ENCODE measurements at regions not wholly inside any gene's neighbourhood (a gene's known extent, or its start where the extent isn't known, plus 50 kb on each side); places are given as distances from the start of the nearest gene placed in this dataset.

DNA sequence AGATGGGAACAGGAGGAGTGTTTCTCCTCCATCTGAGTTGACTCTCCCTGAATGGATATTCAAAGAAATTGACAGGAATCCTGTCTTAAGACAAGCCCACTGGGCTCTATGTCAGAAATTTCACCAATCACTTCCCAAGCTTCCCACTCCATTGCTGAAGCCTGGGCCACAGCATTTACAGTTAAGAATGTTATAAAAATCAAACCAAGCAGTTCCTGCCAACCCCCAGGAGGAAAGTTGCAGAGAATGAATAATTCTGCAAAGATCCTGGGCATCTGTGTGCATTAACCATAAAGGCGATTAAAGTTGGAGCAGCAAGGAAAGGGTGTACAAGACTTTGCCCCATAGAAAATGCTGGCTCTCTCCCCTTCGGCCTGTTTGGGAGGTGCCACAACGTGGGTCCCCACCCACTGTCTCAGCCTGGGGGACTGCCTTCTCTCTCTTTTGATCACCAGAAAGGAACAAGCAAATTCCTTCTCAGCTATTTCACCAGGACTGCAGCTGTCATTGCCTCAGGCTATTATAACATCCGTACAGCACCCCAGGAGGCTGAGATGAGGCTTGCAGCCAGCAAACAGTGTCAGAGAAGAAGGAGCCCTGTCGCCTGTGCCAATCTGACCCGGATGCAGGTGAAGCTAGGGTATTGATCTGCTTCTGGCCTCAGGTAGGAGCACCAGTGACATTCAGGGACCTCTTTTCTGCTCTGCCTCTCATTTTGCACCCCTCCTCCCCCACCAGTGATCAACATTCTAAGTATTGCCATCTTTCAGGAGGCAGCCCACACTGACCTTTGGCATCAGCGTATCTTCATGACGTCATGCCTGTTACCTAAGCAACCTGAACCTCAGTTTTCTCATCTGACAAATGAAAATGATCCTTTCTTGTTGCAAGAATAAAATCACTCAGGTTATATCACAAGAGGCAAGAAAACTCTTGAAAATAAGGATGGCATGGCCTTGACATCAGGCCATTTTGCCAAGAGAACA, 219.0 kb downstream of the SH3BP4 start:
- Mint-ChIP-seq H3K27ac (no peak overlapping the region), H3K36me3 (no peaks in the 10 kb centered on the region), H3K9me3 (ENCODE audit: low read depth) (no peaks in the 10 kb centered on the region), H3K27me3 (peaks cover 6% of the 10 kb centered on the region), H3K4me3 (no peak overlapping the region), H3K4me1 (ENCODE audit: low read depth) (no peaks in the 10 kb centered on the region)

DNA sequence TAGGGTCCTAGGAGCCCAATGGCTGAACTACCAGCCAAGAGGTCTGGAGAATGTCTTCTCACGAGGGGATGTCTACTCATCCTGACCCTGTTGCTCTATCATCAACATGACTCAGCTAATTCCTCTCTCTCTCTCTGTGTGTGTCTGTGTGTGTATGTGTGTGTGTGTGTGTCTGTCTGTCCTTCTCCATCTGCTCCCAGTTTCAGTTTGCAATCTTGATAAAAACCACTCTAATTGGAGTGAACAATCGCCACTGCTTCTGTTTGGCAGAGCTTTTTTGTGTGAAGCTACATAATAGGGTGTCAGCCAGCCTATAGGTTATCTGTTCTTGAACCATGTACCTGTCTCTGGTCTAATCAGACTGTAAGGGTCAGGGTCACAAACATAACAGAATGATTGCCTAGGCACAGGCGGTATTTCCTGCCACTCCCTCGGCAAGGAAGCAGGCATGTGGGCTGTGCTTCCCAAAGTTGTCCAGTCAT, 219.8 kb downstream of the SH3BP4 start:
- Mint-ChIP-seq H3K4me3 (no peak overlapping the region), H3K9me3 (ENCODE audit: low read depth) (no peaks in the 10 kb centered on the region), H3K36me3 (no peaks in the 10 kb centered on the region), H3K27me3 (peaks cover 6% of the 10 kb centered on the region), H3K4me1 (ENCODE audit: low read depth) (no peaks in the 10 kb centered on the region), H3K27ac (no peak overlapping the region)

DNA sequence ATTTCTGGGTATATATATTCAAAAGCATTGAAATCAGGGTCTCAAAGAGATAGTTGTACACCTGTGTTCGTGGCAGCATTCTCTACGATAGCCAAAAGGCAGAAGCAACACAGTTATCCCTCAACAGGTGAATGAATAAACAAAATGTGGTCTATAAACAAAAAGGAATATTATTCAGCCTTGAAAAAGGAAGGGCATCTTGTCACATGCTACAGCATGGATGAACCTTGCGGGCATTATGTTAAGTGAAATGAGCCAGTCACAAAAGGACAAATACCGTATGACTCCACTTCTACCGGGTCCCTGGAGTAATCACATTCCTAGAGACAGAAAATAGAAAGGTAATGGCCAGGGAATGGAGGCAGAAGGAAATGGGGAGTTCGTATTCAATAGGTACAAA, 228.8 kb downstream of the SH3BP4 start:
- Mint-ChIP-seq H3K4me1 (ENCODE audit: low read depth) (no peaks in the 10 kb centered on the region), H3K27ac (no peak overlapping the region), H3K9me3 (ENCODE audit: low read depth) (no peaks in the 10 kb centered on the region), H3K4me3 (no peak overlapping the region), H3K36me3 (no peaks in the 10 kb centered on the region), H3K27me3 (peaks cover 3% of the 10 kb centered on the region)

DNA sequence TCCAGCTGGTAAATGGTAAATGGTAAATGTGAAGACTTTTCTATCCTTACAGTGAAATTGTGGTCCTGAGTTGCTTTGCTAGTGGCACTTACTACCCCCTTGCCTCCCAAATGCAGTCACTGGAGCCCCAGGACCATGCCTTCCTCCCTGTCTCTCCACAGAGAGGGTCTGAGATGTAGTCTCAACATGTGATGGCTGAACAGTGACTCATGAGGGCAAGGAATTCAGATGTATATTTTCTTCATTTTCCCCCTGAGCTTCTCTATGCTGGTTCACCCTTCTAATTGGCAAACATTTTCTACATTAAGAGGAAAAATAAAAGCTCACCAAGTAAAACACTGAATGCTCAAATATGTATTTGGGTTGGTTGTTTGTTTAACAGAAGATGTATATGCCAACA, 232.0 kb downstream of the SH3BP4 start:
- H3K4me1 Mint-ChIP-seq (ENCODE audit: low read depth): no peaks in the 10 kb centered on the region
- H3K36me3 Mint-ChIP-seq: no peaks in the 10 kb centered on the region
- H3K4me3 Mint-ChIP-seq: no peak overlapping the region
- no peak overlapping the region for H3K27ac Mint-ChIP-seq
- peaks cover 3% of the 10 kb centered on the region for H3K27me3 Mint-ChIP-seq
- no peaks in the 10 kb centered on the region for H3K9me3 Mint-ChIP-seq (ENCODE audit: low read depth)

DNA sequence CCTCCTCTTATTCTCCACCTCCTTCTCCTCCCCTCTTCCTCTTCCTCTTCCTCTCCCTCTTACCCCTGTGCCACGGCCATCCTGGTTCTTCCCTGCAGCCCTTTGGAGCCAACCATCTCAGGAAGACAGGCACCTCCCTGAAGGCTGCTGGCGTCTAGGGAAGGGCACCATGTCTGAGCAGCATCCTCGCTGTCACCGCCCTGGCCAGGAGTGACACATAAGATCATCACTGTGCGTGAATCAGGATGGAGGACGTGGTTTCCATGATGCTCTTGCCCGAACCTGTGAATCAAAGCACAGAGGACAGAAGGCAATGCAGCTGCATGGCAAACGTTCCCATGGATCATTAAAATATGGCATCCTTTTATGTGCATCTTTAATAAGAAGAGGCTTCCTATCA, 236.0 kb downstream of the SH3BP4 start:
- Mint-ChIP-seq H3K27me3 (peaks cover 6% of the 10 kb centered on the region), H3K9me3 (ENCODE audit: low read depth) (no peaks in the 10 kb centered on the region), H3K4me1 (ENCODE audit: low read depth) (no peaks in the 10 kb centered on the region), H3K36me3 (no peaks in the 10 kb centered on the region), H3K27ac (no peak overlapping the region), H3K4me3 (no peak overlapping the region)

DNA sequence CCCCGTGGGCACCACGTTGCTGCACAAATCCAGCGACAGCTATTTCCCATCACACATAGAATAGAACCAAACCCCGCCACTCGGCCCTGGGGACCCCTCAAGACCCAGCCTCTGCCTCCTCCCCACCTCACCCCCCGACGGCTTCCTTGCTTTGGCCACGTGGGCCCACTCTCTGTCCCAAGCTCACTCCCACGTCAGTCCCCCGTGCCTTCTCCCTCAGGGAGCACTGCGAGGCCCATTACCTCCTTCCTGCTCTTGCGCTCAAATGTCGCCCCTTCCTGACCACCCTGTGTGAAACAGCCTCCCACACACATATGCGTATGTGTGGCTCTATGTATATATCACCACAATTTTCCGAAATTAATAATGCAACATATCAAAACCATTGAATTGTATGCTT, 239.7 kb downstream of the SH3BP4 start:
- no peaks in the 10 kb centered on the region for H3K9me3 Mint-ChIP-seq (ENCODE audit: low read depth)
- no peak overlapping the region for H3K4me3 Mint-ChIP-seq
- no peak overlapping the region for H3K27ac Mint-ChIP-seq
- peaks cover 18% of the 10 kb centered on the region for H3K27me3 Mint-ChIP-seq
- no peaks in the 10 kb centered on the region for H3K36me3 Mint-ChIP-seq
- H3K4me1 Mint-ChIP-seq (ENCODE audit: low read depth): no peaks in the 10 kb centered on the region

DNA sequence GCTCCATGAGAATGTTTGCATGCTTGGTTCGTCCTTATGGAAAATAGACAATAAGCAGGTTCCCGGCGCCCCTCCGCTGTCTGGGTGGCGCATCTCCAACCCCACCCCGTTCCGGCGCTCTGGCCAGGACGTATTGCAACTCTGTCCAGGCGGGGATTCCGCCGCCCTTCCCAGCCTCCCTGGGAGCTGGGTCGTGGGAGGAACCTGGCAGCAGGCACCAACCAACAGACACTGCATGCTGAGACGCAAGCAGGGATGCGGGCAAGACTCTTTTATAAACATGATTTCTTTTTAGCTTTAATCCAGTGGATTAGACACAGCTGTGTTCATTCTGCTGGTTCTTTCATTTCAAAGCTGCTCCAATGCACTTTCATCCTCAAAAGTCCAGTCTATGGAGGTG, 240.2 kb downstream of the SH3BP4 start:
- Mint-ChIP-seq H3K9me3 (ENCODE audit: low read depth) (no peaks in the 10 kb centered on the region), H3K36me3 (no peaks in the 10 kb centered on the region), H3K27me3 (peaks cover 18% of the 10 kb centered on the region)

DNA sequence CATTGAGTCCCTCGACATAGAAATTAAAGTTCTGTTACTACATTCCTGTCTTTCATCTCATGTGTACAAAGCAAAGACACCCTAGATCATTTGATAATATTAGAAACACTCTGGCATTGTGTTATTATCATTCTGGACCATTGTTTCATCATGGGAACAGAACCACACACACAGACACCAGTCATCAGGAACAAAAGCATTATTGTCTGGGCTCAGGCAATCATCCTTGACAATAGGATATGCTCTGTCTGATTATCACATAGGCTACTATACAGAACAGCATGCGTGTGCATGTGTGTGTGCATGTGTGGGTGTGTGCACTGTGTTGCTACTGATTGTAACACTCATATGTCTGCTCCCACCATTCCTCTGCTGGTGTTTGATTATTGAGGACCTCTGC, 242.5 kb downstream of the SH3BP4 start:
- H3K36me3 Mint-ChIP-seq: no peaks in the 10 kb centered on the region
- H3K27me3 Mint-ChIP-seq: peaks cover 21% of the 10 kb centered on the region
- no peaks in the 10 kb centered on the region for H3K4me1 Mint-ChIP-seq (ENCODE audit: low read depth)
- no peaks in the 10 kb centered on the region for H3K9me3 Mint-ChIP-seq (ENCODE audit: low read depth)
- no peak overlapping the region for H3K27ac Mint-ChIP-seq
- no peak overlapping the region for H3K4me3 Mint-ChIP-seq

More for the DNA sequence above, 240.2 kb downstream of the SH3BP4 start:
- Mint-ChIP-seq H3K27ac (no peak overlapping the region), H3K4me1 (ENCODE audit: low read depth) (no peaks in the 10 kb centered on the region), H3K4me3 (no peak overlapping the region)

DNA sequence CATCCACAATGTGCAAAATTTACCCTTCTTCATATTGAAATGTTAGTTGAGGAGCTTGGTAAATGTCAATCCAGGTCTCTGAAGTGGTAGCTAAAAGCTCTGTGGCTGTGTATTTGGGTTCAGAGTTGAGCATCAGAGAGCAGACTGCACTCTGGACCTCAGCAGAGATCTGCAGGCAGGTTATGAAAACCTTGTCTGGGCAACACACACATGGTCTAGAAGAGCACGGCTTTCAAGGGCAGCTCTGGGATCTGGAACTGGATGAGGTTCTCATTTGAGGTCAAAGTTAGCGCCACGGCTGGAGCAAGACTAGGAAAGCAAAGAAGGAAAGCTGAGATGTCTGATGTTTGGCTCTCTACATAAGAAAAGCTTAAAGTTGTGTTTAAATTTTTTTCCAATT, 243.0 kb downstream of the SH3BP4 start:
- H3K4me3 Mint-ChIP-seq: no peak overlapping the region
- H3K4me1 Mint-ChIP-seq (ENCODE audit: low read depth): no peaks in the 10 kb centered on the region
- no peaks in the 10 kb centered on the region for H3K9me3 Mint-ChIP-seq (ENCODE audit: low read depth)
- H3K36me3 Mint-ChIP-seq: no peaks in the 10 kb centered on the region
- H3K27ac Mint-ChIP-seq: no peak overlapping the region
- H3K27me3 Mint-ChIP-seq: peaks cover 21% of the 10 kb centered on the region

DNA sequence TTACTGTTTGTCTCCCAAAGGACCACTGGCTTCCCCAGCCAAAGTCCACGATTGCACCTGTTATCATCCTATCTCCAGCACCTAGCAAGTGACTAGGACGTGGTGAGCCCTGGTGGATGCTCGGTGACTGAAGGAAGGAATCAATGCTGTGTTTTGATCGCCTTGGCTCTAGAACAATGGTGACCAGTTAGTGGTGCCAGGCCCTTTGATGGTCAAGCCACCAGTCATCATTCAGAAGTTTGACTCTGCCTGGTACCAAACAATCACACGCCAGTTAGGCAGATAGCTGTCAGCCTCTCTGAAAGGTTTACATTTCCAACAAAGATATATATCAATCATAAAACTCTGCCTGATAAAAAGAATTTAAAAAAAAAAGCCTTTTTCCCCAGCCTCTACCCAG, 244.1 kb downstream of the SH3BP4 start:
- no peaks in the 10 kb centered on the region for H3K4me1 Mint-ChIP-seq (ENCODE audit: low read depth)
- H3K4me3 Mint-ChIP-seq: no peak overlapping the region
- peaks cover 21% of the 10 kb centered on the region for H3K27me3 Mint-ChIP-seq
- no peaks in the 10 kb centered on the region for H3K36me3 Mint-ChIP-seq
- no peaks in the 10 kb centered on the region for H3K9me3 Mint-ChIP-seq (ENCODE audit: low read depth)
- no peak overlapping the region for H3K27ac Mint-ChIP-seq

DNA sequence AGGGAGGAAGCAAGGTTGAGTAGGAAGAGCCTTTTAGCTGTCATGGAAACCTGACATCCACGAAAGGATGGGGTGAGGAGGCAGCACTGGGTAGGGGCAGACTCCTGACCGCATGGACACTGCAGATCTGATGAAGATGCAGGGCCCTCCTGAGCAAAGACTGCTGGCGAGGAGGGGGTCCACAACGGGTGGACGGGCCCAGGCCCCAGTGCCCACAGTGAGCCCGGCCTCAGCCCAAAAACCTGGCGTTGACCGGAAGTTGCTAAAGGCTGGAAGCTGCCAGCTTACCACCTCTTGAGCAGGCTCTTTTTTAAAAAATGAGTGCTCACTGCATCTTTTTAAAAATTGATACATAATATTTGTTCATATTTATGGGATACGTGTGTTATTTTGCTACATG, 247.3 kb downstream of the SH3BP4 start:
- peaks cover 16% of the 10 kb centered on the region for H3K27me3 Mint-ChIP-seq
- H3K4me3 Mint-ChIP-seq: no peak overlapping the region
- H3K9me3 Mint-ChIP-seq (ENCODE audit: low read depth): no peaks in the 10 kb centered on the region
- no peaks in the 10 kb centered on the region for H3K36me3 Mint-ChIP-seq
- H3K27ac Mint-ChIP-seq: no peak overlapping the region
- H3K4me1 Mint-ChIP-seq (ENCODE audit: low read depth): no peaks in the 10 kb centered on the region

DNA sequence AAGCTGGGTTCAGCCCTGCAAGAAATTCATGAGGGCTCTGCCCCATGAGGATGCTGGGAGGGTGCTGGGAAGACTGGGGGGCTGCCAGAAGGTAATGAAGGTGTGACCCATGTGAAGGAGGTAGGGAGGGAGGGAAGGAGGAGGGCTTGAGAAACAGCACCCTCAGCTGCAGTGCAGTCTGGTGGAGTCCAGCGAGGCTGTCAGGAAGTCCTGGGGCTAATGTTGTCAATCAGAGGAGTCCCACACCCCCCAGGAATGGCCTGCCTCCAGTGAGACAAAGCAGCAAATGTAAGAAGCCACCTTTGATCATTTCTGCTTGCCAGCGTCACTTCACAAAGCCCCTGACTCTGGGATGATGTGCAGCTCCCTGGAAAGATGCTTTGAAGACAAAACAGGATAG, 248.4 kb downstream of the SH3BP4 start:
- H3K36me3 Mint-ChIP-seq: no peaks in the 10 kb centered on the region
- no peak overlapping the region for H3K27ac Mint-ChIP-seq
- H3K4me1 Mint-ChIP-seq (ENCODE audit: low read depth): no peaks in the 10 kb centered on the region
- H3K4me3 Mint-ChIP-seq: no peak overlapping the region
- H3K9me3 Mint-ChIP-seq (ENCODE audit: low read depth): no peaks in the 10 kb centered on the region
- H3K27me3 Mint-ChIP-seq: peaks cover 12% of the 10 kb centered on the region

DNA sequence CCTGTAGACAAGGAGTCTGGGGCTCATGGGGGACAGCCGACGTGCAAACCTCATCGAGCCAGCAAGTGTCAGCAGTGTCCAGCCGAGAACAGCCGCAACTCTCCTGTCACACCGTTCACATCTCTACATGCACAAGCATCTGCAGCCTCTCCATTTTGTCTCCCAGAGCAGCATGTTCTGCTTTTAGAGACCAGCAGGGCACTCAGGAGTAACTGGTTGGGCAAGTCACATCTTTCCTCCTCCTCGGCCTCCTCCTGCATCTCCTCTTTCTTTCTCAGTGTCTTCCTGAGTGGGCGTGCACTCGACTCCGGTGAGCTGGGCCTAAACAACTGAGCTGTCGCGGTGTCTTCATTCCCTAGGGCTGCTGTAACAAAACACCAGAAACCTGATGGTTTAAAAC, 249.9 kb downstream of the SH3BP4 start:
- peaks cover 10% of the 10 kb centered on the region for H3K27me3 Mint-ChIP-seq
- no peaks in the 10 kb centered on the region for H3K9me3 Mint-ChIP-seq (ENCODE audit: low read depth)
- H3K27ac Mint-ChIP-seq: no peak overlapping the region
- H3K4me1 Mint-ChIP-seq (ENCODE audit: low read depth): no peaks in the 10 kb centered on the region
- H3K36me3 Mint-ChIP-seq: no peaks in the 10 kb centered on the region
- H3K4me3 Mint-ChIP-seq: no peak overlapping the region

DNA sequence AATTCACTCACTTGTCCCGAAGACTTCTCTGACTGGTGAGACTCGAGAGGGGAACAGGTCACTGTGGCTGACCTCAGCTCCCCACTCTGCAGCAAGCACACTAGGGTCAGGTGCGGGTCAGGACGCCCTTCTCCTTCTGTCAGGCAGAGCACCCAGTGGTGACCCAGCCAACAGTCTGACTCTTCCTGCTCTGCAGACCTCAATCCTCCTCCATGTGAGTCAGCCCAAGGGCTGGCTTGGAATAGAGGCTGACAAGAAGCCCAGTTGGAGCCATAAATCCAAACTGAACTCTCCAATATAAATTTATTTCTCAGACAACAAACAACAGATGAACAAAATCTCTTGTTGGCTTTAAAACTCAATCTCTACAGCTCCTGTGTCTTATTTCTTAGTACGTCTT, 253.1 kb downstream of the SH3BP4 start:
- Mint-ChIP-seq H3K27ac (no peak overlapping the region), H3K27me3 (peaks cover 19% of the 10 kb centered on the region), H3K36me3 (no peaks in the 10 kb centered on the region), H3K4me1 (ENCODE audit: low read depth) (no peaks in the 10 kb centered on the region), H3K9me3 (ENCODE audit: low read depth) (no peaks in the 10 kb centered on the region), H3K4me3 (no peak overlapping the region)

DNA sequence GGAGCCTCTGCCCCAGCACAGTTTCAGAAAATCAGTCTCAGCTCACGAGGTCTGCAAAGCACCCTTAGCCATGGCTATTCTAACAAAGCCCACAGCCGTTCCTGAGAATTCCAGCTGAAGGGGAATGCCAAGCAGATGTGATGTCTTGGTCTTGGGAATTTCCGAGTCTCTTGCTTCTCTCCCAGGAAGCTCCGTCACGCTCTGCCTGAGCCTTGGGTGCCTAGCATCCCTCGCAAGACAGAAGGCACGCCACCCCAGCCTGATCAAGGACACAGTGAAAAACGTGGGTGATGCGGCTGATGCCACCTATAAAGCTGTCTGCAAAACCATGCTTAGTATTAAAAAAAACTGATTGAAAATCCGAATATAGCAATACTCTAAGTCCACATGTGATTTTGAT, 254.6 kb downstream of the SH3BP4 start:
- Mint-ChIP-seq H3K36me3 (no peaks in the 10 kb centered on the region), H3K27me3 (peaks cover 18% of the 10 kb centered on the region), H3K9me3 (ENCODE audit: low read depth) (no peaks in the 10 kb centered on the region), H3K27ac (no peak overlapping the region), H3K4me1 (ENCODE audit: low read depth) (no peaks in the 10 kb centered on the region), H3K4me3 (no peak overlapping the region)
